OCI-LY3 (cell line): ENCODE measurements at regions not wholly inside any gene's neighbourhood (a gene's known extent, or its start where the extent isn't known, plus 50 kb on each side); places are given as distances from the start of the nearest gene placed in this dataset.
"Not testable (repeated sequence)": the region's sequence is repeated elsewhere in the genome, so short reads cannot be mapped to it uniquely, and the experiment has no call there.

Source experiments
- H2AFZ ChIP-seq: fragments of 200-600, 300-600 bp; shearing (Covaris generic); 2 replicates; pipeline ENCODE4 v1.6.0; 2014; ENCODE audit warnings: antibody characterized with exemption, low read depth, low read length
- H3K27ac ChIP-seq: fragments of 200-600, 300-600 bp; sonication (generic); 2 replicates; pipeline ENCODE4 v1.5.1; 2014; ENCODE audit warnings: mild to moderate bottlenecking, low read length, moderate library complexity, mixed read lengths
- H3K27me3 ChIP-seq: fragments of 200-600, 300-600 bp; sonication (generic); 2 replicates; pipeline ENCODE4 v1.6.1; 2014; ENCODE audit warnings: low read depth, low read length, mixed read lengths
- H3K36me3 ChIP-seq: fragments of 200-600, 300-600 bp; sonication (generic); replicated peaks from 2 replicates; pipeline ENCODE3; 2014; ENCODE audit warnings: low read depth, low read length, mixed read lengths
- H3K4me1 ChIP-seq: fragments of 300-600, 200-600 bp; sonication (generic); 2 replicates; pipeline ENCODE4 v1.6.1; 2014; ENCODE audit warnings: low read length, mixed read lengths
- H3K4me2 ChIP-seq: fragments of 200-600, 300-600 bp; sonication (generic); 2 replicates; pipeline ENCODE4 v1.6.1; 2014; ENCODE audit warnings: low read length, mixed read lengths
- H3K4me3 ChIP-seq: fragments of 300-600, 200-600 bp; sonication (generic); 2 replicates; pipeline ENCODE4 v1.5.1; 2014; ENCODE audit warnings: antibody characterized with exemption, mild to moderate bottlenecking, low read length, moderate library complexity
- H3K79me2 ChIP-seq: fragments of 300-600, 200-600 bp; shearing (Covaris generic); 2 replicates; pipeline ENCODE4 v1.6.1; 2014; ENCODE audit warnings: mild to moderate bottlenecking, low read length, mixed read lengths
- H3K9ac ChIP-seq: fragments of 300-600, 200-600 bp; shearing (Covaris generic); 2 replicates; pipeline ENCODE4 v1.6.0; 2014; ENCODE audit warnings: mild to moderate bottlenecking, low read length, moderate library complexity
- H3K9me3 ChIP-seq: fragments of 200-600, 300-600 bp; shearing (Covaris generic); 2 replicates; pipeline ENCODE4 v1.6.1; 2014; ENCODE audit warnings: low read length, mixed read lengths; ENCODE audit not compliant: insufficient read depth
- H4K20me1 ChIP-seq: fragments of 200-600, 300-600 bp; sonication (generic); 2 replicates; pipeline ENCODE4 v1.6.1; 2016; ENCODE audit warnings: low read length, mixed read lengths; ENCODE audit not compliant: insufficient read depth
- EZH2phosphoT487 ChIP-seq: fragments of 200-600 bp; shearing (Covaris generic); IDR thresholded peaks from 2 replicates; pipeline ENCODE4 v1.6.1; 2018; ENCODE audit warnings: antibody characterized with exemption, mixed run types, low read depth
- TF ChIP-seq, protein P1 (sequence below): fragments of 200-600, 300-600 bp; sonication (generic); IDR thresholded peaks from 2 replicates; pipeline ENCODE4 v1.5.1; 2014; ENCODE audit warnings: antibody characterized with exemption, low read length, low read depth

DNA sequence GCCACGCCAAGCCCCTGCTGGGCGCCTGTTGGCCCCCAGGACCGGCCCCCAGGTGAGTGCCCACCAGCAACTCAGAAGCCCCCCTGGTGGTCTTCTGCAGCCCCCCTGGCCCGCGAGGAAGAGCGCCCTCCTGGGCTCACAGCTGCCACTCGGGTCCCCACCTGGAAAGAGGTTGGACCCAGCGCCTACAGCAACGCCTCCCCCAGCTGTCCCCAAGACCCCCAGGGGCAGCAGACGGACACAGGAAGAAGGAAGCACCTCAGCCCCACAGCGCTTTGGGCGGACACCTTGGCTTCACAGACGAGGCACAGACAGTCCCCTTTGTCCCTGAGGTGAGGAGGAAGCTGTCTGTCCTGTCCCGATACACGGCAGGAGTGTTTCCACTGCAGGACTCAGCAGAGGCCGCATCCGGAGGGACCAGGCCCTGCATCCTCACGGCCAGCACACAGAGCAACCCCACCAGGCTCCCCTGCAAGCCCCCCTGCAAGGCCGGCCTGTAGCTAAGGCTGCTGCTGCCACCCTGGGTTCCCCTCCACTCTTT, 115.6 kb upstream of the NKX1-1 start:
- Histone ChIP-seq H4K20me1 (no peaks in the 10 kb centered on the region), H3K4me3 (no peak overlapping the region), H3K4me2 (no peak overlapping the region), H3K27ac (no peak overlapping the region), H3K9me3 (no peaks in the 10 kb centered on the region), H3K36me3 (no peaks in the 10 kb centered on the region), H3K79me2 (no peaks in the 10 kb centered on the region), H2AFZ (no peak overlapping the region), H3K9ac (no peak overlapping the region), H3K27me3 (peaks cover 4% of the 10 kb centered on the region; the same call in 1 of the 2 replicates), H3K4me1 (no peaks in the 10 kb centered on the region)
- TF ChIP-seq, protein P1, sequence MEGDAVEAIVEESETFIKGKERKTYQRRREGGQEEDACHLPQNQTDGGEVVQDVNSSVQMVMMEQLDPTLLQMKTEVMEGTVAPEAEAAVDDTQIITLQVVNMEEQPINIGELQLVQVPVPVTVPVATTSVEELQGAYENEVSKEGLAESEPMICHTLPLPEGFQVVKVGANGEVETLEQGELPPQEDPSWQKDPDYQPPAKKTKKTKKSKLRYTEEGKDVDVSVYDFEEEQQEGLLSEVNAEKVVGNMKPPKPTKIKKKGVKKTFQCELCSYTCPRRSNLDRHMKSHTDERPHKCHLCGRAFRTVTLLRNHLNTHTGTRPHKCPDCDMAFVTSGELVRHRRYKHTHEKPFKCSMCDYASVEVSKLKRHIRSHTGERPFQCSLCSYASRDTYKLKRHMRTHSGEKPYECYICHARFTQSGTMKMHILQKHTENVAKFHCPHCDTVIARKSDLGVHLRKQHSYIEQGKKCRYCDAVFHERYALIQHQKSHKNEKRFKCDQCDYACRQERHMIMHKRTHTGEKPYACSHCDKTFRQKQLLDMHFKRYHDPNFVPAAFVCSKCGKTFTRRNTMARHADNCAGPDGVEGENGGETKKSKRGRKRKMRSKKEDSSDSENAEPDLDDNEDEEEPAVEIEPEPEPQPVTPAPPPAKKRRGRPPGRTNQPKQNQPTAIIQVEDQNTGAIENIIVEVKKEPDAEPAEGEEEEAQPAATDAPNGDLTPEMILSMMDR, result no peak
- no peak for TF ChIP-seq EZH2phosphoT487

DNA sequence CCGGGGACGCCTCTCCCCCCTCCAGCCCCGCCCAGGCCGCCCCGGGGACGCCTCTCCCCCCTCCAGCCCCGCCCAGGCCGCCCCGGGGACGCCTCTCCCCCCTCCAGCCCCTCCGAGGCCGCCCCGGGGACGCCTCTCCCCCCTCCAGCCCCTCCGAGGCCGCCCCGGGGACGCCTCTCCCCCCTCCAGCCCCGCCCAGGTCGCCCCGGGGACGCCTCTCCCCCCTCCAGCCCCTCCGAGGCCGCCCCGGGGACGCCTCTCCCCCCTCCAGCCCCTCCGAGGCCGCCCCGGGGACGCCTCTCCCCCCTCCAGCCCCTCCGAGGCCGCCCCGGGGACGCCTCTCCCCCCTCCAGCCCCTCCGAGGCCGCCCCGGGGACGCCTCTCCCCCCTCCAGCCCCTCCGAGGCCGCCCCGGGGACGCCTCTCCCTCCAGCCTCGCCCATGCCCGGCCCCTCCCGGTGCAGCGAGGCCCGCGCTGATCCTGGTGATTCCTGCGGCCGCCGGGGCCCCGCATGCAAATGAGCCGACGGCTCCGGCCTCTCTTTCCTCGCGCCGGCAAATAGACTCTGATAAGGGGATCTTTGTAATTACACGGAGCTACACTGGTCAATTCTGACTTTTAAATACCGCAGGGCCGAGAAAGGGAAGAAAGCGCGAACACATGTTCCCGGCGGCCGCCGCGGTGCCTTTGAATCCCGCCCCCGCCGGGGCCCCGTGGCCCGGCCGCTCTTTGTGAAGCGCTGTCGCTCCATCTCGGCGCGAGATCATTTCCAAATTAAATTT, 114.7 kb upstream of the NKX1-1 start:
- not testable (repeated sequence) for H3K79me2 ChIP-seq, H3K4me1 ChIP-seq, H3K4me3 ChIP-seq, H3K27me3 ChIP-seq, H3K9me3 ChIP-seq, H4K20me1 ChIP-seq, H3K4me2 ChIP-seq, H2AFZ ChIP-seq, H3K27ac ChIP-seq, H3K36me3 ChIP-seq, H3K9ac ChIP-seq

DNA sequence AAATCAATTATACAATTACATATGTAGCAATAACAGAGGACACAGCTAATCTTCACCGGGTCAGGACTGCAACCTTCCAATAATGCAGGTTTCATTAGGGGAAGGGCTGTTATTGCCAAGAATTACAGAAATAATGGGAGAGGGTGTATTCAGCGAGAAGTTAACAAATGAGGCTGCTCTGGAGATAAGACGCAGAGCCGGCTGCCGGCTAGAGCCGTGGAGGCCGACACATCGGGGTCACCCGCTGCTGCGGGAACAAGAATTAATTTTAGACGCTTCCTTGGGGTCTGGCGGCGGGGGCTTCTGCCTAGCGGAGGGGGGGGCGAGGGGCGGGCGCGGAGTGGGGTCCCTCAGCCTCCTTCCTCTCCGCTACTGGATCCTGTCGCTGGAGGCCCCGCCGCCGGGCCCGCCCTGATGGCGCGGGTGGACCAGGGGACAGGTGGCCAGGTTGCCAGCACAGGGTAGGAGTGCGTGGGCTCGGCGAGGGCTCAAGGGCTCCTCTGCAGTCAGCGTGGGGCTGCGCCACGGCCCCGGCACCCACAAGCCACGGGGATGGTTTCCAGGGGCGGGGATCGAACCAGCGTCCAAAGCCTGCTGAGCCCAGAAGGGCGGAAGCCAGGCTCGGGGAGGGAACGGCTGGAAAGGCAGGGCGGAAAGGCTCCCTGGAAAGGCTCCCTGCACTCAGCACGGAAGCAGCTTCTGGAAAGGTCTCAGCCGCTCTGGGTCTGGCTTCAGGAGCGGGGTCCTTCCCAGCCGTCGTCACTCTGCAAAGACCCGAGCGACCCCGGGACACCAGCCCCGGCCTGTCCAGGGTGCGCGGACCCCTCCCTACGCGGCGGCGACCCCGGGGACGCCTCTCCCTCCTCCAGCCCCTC, 113.8 kb upstream of the NKX1-1 start:
- H3K4me2 ChIP-seq, result no peak overlapping the region
- TF ChIP-seq, protein P1, result no peak
- TF ChIP-seq EZH2phosphoT487, result no peak
- no peaks in the 10 kb centered on the region for H4K20me1 ChIP-seq
- H3K4me3 ChIP-seq, result no peak overlapping the region
- no peaks in the 10 kb centered on the region for H3K4me1 ChIP-seq
- no peaks in the 10 kb centered on the region for H3K36me3 ChIP-seq
- H3K79me2 ChIP-seq, result no peaks in the 10 kb centered on the region
- H2AFZ ChIP-seq, result no peak overlapping the region
- H3K27ac ChIP-seq, result no peak overlapping the region
- no peaks in the 10 kb centered on the region for H3K9me3 ChIP-seq
- no peaks in the 10 kb centered on the region for H3K27me3 ChIP-seq
- no peak overlapping the region for H3K9ac ChIP-seq

DNA sequence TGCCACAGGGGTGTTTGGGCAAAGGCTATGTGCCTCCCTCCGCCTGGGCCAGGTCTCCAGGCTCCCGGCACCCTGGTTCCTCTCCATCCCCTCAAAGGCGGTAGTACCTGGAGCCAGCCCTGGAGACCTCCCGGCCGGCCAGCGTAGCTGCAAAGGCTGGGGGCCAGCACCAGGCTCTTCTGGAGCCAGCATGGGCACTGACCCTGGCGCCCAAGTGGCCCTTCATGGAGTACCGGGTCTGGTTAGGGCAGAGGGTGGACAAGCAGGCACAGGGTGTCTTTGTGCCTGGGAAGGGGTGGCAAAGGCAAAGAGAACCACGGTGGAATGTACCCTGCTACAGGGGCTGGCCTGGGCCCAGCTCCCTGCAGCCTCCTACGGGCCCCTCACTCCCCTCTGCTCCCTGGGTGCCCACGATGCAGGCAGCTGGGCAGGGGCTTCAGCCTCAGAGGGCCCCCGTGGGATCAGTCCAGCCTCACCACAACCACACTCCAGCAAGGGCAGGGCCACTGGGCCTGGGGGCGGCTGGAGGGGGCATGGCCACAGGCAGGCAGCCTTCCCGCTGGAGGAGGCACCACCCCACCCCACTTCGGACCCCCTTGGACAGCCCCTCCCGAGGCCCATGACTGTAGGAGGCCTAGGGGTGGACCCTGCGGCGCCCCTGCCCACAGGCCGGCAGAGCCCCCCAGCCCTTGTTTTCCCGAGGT, 112.9 kb upstream of the NKX1-1 start:
- no peaks in the 10 kb centered on the region for H3K36me3 ChIP-seq
- H3K4me2 ChIP-seq, result no peak overlapping the region
- no peaks in the 10 kb centered on the region for H3K4me1 ChIP-seq
- no peak for TF ChIP-seq EZH2phosphoT487
- TF ChIP-seq, protein P1, result no peak
- H3K9ac ChIP-seq, result no peak overlapping the region
- H2AFZ ChIP-seq, result no peak overlapping the region
- no peaks in the 10 kb centered on the region for H3K27me3 ChIP-seq
- H3K79me2 ChIP-seq, result no peaks in the 10 kb centered on the region
- no peak overlapping the region for H3K4me3 ChIP-seq
- H3K27ac ChIP-seq, result no peak overlapping the region
- H3K9me3 ChIP-seq, result no peaks in the 10 kb centered on the region
- no peaks in the 10 kb centered on the region for H4K20me1 ChIP-seq
